HEK293T (cell line): ENCODE measurements at regions not wholly inside any gene's neighbourhood (a gene's known extent, or its start where the extent isn't known, plus 50 kb on each side); places are given as distances from the start of the nearest gene placed in this dataset.

Source experiments
- BHLHE40 ChIP-seq: fragments of 450-650 bp; IDR thresholded peaks from 2 replicates; pipeline ENCODE4 v1.6.1; 2016; ENCODE audit warnings: mild to moderate bottlenecking, moderate library complexity, borderline replicate concordance
- ELF4 ChIP-seq: fragments of 450-650 bp; IDR thresholded peaks from 2 replicates; pipeline ENCODE4 v1.6.1; 2017; ENCODE audit warnings: antibody characterized with exemption
- FOXA1 ChIP-seq: fragments of 450-650 bp; IDR thresholded peaks from 2 replicates; pipeline ENCODE4 v1.6.1; 2016; ENCODE audit warnings: mild to moderate bottlenecking
- FOXK2 ChIP-seq: fragments of 450-650 bp; IDR thresholded peaks from 2 replicates; pipeline ENCODE4 v1.6.1; 2016; ENCODE audit warnings: mild to moderate bottlenecking
- FOXM1 ChIP-seq: fragments of 450-650 bp; IDR thresholded peaks from 2 replicates; pipeline ENCODE4 v1.6.1; 2017; ENCODE audit warnings: mild to moderate bottlenecking, borderline replicate concordance
- LEF1 ChIP-seq: fragments of 450-650 bp; IDR thresholded peaks from 2 replicates; pipeline ENCODE4 v1.6.1; 2017; ENCODE audit warnings: mild to moderate bottlenecking, borderline replicate concordance
- SP1 ChIP-seq: fragments of 450-650 bp; IDR thresholded peaks from 2 replicates; pipeline ENCODE4 v1.6.1; 2017
- SUZ12 ChIP-seq: fragments of 450-650 bp; IDR thresholded peaks from 2 replicates; pipeline ENCODE4 v1.6.1; 2016; ENCODE audit warnings: mild to moderate bottlenecking

DNA sequence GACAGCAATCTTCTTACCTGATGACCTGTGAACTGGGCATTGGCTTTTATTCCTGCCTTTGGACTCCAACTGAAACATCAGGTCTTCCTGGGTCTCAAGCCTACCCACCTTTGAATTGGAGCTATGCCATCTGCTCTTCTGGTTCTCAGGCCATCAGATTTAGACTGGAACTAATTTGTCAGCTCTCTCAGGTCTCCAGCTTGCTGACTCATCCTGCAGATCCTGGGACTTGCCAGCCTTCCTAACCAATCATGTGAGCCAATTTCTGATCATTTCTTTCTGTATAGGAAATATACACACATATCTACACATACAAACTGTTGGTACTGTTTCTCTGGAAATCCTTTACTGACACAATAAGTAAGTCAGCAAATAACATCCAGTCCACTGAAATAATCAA is 65.3 kb upstream of the TSPAN8 start:
- TF ChIP-seq SUZ12 = no peak
- TF ChIP-seq FOXM1 = no peak
- TF ChIP-seq ELF4 = no peak
- TF ChIP-seq FOXA1 = no peak
- TF ChIP-seq SP1 = no peak
- no peak for TF ChIP-seq FOXK2
- no peak for TF ChIP-seq BHLHE40
- TF ChIP-seq LEF1 = no peak
